ENCODE measurements at regions not wholly inside any gene's neighbourhood (a gene's known extent, or its start where the extent isn't known, plus 50 kb on each side); places are given as distances from the start of the nearest gene placed in this dataset.
A peak's percentile ranks its signal among the peaks of the same experiment; 100 is the strongest.
"Not testable (repeated sequence)": the region's sequence is repeated elsewhere in the genome, so short reads cannot be mapped to it uniquely, and the experiment has no call there.

- not testable (repeated sequence) for DNase-seq
Measured at GRCh38 chr16:88165040-88165544, 213.9 kb downstream of the BANP start.

- DNase-seq, result not testable (repeated sequence)
Measured at GRCh38 chr16:88165683-88166082, 214.4 kb downstream of the BANP start.

GRCh38 chr16:88166209-88166773, 215.1 kb downstream of the BANP start:
- not testable (repeated sequence) for DNase-seq

GRCh38 chr16:88167798-88168556, 214.8 kb upstream of the ZNF469 start:
- not testable (repeated sequence) for DNase-seq

- not testable (repeated sequence) for DNase-seq
Measured at GRCh38 chr16:88168557-88168949, 214.2 kb upstream of the ZNF469 start.

- not testable (repeated sequence) for DNase-seq
Measured at GRCh38 chr16:88169136-88169830, 213.5 kb upstream of the ZNF469 start.

GRCh38 chr16:88169831-88170165, 213.0 kb upstream of the ZNF469 start:
- DNase-seq, result not testable (repeated sequence)

GRCh38 chr16:88170528-88170991, 212.2 kb upstream of the ZNF469 start:
- no peak for DNase-seq

- DNase-seq, result not testable (repeated sequence)
Measured at GRCh38 chr16:88171126-88171525, 211.6 kb upstream of the ZNF469 start.

GRCh38 chr16:88176184-88176583, 206.6 kb upstream of the ZNF469 start:
- DNase-seq, result not testable (repeated sequence)

- DNase-seq, result not testable (repeated sequence)
Measured at GRCh38 chr16:88176591-88177180, 206.1 kb upstream of the ZNF469 start.

- not testable (repeated sequence) for DNase-seq
Measured at GRCh38 chr16:88178251-88178650, 204.5 kb upstream of the ZNF469 start.

- DNase-seq, result not testable (repeated sequence)
Measured at GRCh38 chr16:88178896-88179295, 203.9 kb upstream of the ZNF469 start.

GRCh38 chr16:88182967-88183881, 199.5 kb upstream of the ZNF469 start:
- DNase-seq, result not testable (repeated sequence)

- not testable (repeated sequence) for DNase-seq
Measured at GRCh38 chr16:88184053-88184452, 198.7 kb upstream of the ZNF469 start.

GRCh38 chr16:88184566-88185355, 198.0 kb upstream of the ZNF469 start:
- not testable (repeated sequence) for DNase-seq

GRCh38 chr16:88185406-88185805, 197.4 kb upstream of the ZNF469 start:
- not testable (repeated sequence) for DNase-seq

- DNase-seq, result peak; percentile 62
Measured at GRCh38 chr16:88185976-88186888, 196.5 kb upstream of the ZNF469 start.
